GM19397 (cell line): ENCODE measurements at regions not wholly inside any gene's neighbourhood (a gene's known extent, or its start where the extent isn't known, plus 50 kb on each side); places are given as distances from the start of the nearest gene placed in this dataset.

Source experiments
- ATAC-seq: cut with Tn5 transposase; IDR thresholded peaks from one replicate; pipeline ENCODE4 v1.9.1; 2021; ENCODE audit warnings: mild to moderate bottlenecking, moderate library complexity; ENCODE audit not compliant: unreplicated experiment

DNA sequence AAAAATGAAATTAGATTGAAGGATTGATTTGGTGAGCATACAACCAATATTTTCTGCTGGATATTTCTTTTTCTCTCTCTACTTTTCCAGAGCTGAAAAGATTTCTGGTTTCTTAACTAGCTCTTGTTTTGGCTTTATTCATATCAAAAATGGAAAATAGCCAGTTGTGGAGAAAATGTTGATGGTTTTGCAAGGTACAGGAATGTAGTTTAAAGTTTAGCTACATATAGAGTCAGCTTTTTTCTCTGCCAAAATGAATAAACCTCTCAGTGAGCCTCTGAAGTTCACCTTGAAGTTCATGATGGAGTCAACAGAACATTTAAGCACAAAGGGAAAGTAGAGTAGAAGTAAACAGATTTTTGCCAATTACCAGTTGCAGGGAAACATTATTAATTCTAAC lies 720.5 kb upstream of the ALCAM start:
- ATAC-seq = no peak

DNA sequence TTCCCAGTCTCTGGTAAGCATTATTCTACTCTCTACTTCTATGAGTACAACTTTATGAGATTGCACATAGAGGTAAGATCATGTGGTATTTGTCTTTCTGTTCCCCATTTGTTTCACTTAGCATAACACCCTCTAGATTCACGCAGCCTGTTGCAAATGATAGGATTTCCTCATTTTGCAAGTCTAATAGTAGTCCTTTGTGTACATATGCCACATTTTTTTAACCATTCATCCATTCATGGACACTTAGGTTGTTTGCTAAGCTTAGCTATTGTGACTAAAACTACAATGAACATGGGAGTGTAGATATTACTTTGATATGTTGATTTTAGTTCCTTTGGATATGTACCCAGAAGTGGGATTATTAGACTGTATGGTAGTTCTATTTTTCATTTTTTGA lies 717.9 kb upstream of the ALCAM start:
- no peak for ATAC-seq

DNA sequence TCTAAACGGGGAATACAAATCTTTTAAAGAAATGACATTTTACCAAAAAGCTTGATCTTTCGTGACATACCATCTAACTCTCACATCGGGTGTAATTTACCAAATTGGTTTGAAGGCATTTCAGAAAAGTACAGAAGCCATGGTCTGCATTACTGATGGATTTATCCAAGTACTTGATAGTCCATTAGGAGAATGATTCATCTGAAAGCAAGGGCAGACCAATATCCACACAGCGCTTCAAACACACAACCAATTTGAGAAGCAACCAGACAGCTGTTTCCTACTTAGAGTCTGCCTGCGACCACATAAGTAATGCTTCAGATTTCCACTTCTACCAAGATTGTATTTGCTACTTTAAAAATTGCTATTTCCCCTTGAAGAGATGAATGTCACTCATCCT lies 697.6 kb upstream of the ALCAM start:
- no peak for ATAC-seq

DNA sequence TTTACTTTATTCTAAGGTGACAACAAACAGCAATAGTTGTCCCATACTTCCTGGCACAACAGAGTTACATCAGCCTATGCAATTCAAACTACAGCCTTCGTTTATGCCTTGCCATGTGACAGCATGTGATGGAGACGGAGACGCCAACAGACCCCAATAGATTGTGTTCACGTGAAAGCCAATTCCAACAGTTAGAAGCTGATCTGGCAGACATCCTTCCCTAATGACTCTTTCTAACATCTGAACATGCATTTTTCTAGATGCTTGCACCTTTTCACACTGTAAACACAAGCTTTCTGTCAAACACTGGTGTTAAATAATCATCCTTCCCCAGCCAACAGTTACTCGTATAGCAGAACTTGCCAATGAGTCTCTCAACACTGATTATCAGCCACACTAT lies 694.4 kb upstream of the ALCAM start:
- ATAC-seq = no peak

DNA sequence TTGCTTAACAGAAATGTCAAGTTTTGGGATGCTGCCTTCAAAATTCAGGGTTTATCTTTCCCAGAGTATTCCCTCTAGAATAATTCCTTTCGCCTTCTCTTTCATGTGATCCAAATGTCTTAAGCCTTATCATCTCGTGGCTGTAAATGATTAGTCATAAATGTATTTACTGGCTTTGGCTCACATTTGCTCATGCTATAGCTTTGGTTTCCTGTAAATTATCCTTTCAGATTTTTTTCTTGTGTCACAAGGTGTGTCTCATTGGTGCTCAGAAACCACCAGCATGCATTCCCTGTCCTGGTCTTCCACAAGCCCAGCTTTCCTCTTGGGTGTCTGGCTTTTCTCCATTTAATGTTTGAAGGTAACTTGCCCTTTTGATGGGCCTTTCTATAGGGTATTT lies 692.7 kb upstream of the ALCAM start:
- no peak for ATAC-seq

DNA sequence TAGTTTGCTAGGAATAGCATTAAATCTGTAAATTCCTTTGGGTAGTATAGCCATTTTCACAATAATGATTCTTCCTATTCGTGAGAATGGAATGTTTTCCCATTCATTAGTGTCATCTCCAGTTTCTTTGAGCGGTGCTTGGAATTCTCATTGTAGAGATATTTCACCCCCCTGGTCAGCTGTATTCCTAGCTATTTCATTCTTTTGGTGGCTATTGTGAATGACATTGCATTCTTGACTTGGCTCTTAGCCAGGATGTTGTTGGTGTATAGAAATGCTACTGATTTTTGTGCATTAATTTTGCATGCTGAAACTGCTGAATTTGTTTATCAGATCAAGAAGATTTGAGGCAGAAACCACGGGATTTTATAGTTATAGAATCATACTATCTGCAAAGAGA lies 690.5 kb upstream of the ALCAM start:
- ATAC-seq = no peak

DNA sequence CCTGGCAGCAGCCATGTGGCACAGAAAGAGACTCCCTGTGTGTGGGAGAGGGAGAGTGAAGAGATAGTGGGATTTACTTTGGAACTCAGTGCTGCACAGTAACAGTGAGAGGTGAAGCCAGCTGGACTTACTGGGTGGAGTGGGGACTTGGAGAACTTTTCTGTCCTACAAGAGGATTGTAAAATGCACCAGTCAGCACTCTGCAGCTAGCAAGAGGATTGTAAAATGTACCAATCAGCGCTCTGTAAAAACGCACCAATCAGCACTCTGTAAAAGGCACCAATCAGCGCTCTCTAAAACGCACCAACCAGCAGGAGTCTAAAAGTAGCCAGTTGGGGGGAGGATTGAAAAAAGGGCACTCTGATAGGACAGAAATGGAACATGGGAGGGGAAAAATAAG lies 688.8 kb upstream of the ALCAM start:
- ATAC-seq = no peak

DNA sequence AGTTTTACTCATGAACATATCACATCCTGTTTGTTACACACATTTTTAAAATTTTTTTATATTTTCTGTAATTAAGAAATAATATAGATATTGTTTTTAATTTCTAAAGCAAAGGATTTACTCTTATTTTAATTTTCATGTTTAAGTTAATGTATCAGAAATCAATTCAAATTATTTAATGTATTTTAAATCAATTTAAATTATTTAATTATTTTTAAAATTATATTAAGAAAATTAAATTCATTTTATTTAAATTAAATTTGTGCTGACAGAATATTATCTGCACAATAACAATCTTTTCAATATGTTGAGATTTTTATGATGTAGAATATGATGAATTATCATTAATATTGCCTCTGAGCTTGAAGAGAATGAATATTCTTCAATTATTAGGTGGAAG lies 681.2 kb upstream of the ALCAM start:
- no peak for ATAC-seq

DNA sequence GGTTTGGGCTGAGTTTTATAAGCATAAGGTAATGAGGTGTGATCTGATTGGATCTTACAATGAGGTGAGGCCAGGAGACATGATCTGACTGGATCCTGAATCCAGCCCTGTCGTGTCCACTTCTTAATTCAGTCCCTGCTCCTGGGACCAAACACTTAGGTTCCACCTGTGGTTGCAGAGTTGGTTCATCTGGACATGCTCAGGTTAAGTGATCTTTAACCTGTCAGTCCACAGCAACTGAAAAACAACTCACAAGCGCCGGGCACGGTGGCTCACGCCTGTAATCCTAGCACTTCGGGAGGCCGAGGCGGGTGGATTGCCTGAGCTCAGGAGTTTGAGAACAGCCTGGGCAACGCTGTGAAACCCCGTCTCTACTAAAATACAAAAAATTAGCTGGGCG lies 679.3 kb upstream of the ALCAM start:
- ATAC-seq = no peak

DNA sequence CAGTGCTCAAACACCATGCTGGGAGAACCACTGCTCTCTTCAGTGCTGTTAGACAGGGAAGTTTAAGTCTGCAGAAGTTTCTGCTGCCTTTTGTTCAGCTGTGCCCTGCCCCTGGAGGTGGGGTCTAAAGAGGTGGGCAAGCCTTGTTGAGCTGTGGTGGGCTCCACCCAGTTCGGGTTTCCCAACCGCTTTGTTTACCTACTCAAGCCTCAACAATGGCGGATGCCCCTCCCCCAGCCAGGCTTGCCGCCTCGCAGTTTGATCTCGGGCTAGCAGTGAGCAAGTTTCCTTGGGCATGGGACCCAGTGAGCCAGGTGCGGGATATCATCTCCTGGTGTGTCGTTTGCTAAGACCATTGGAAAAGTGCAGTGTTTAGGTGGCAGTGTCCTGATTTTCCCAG lies 670.2 kb upstream of the ALCAM start:
- no peak for ATAC-seq

DNA sequence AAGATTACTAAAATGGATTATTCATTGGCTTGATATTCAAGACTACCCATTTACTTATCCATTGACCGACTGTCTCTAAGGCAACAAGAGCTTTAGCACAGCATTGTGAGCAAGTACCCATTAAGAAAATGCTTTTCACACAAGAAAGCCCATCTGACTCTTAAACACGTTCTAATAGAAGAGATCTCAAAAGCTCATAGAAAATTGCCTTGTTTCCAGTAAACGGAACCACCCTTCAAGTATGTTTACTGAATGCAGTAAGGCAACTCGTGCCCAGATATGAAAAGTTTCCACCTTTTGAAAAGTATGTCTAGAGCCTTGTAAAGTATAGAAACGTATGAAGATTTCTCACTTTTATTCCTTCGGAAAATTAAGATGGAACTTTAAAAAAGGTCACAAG lies 655.3 kb upstream of the ALCAM start:
- ATAC-seq = no peak

DNA sequence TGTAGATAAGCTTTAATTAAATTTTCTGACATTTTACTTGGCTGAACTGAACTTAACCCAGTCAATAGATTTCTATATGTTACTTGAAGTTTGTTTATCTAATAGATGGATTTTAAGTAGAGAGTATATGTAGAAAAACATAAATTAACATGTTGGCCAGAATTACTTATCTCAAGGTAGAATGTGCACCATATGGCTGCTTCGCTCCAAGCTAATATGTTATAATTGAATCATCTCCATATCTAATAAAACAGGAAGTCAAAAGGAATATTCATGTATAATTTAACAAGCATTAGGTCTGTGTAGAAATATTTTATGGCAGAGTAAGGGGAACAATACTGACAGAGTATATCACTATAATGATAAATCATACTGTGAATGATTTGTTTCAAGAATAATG lies 650.7 kb upstream of the ALCAM start:
- no peak for ATAC-seq

DNA sequence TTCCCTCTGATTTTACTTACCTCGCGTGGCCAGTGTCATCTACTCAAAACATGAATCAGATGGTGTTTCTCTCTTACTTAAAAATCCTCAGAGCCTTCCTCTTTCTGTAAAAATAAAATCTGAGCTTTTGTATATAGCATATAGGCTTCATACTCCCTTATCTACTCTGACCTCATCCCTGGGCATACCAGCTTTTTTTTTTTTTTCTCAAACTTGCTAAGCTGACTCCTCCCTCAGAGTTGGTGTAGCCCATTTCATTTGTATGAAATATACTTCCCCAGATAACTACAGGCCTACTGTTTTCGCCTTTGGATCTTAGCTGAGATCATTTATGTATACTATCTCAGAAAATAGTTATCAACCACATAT lies 648.9 kb upstream of the ALCAM start:
- ATAC-seq = no peak

DNA sequence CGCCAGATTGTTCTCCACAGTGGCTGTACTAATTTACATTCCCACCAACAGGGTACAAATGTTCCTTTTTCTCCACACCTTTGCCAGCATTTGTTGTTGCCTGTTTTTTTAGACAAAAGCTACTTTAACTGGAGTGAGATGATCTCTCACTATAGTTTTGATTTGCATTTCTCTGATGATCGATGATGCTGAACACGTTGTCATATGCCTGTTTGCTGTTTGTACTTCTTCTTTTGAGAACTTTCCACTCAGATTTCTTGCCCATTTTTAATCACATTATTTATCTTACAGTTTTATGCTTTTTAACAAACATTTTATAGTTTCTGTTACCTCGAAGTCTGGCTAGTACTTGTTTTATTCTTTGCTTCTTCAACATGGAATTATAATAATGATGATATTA lies 643.7 kb upstream of the ALCAM start:
- ATAC-seq = no peak

DNA sequence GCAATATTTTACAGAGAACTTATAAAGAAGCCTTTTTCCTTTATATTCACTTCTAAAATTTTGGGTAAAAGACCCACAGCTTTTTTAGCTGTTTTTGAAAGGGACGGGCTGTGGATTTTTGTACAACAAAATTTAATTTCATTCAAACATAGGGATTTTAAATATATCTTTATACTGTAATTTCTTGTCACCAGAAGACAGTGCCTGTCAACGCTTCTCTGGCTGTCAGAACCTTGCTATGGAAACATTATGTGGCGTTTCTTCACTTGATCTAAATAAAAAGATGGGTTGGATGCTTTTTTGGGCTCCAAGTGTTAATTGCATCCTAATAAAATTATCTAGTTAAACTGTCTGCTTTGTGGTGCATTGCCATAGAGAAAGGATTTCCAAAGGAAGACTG lies 635.6 kb upstream of the ALCAM start:
- ATAC-seq = no peak

DNA sequence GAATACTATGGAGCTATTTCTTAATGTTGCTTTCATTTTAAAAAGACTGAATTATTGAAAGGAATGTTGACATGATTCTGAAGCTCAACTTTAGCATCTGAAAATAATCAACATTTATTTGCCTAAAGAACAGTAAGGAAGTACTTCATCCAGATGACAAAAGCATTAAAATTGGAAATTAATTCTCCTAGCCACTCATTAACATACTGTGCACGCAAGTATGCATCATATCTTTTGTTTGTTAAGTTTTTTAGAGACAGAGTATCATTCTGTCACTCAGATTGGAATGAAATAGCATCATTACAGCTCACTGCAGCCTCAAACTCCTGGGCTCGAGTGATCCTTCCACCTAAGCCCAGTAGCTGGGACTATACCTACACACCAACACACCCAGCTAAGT lies 632.1 kb upstream of the ALCAM start:
- ATAC-seq = no peak

DNA sequence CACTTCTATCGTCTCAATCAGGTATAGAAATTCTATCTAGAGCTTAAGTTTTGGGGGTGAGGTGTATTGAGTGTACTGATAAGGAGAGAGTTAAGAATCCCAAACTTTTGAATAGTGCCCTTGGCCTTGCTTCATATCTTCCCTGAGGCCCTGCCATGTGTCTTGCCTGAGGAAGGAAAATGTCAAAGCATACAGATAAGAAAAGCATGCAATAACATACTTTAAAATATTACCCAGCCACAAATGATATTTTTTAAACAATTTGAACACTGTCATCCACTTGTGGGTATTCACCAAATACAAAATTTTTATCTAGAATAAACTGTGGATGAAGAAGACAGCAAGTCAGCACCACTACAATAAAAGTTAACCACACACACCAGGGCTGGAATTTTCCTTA lies 631.0 kb upstream of the ALCAM start:
- no peak for ATAC-seq

DNA sequence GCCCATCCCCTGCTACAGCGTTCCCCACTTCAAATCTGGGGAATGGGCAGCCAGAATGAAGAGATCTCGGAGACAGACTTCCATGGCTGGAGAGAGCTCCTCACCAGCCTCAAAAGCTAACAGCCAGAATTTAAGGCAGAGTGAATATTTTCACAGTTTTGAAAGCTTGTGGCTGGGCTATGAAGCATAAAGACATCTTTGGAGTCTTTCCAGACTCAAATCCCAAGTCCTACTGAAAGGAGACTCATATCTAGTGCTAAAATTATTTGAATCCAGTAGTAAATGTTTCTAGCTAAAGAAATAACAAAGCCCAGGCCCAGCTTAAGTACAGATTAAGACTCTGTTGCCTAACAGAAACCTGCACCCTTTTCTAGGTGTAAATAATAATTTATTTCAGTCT lies 628.4 kb upstream of the ALCAM start:
- no peak for ATAC-seq

DNA sequence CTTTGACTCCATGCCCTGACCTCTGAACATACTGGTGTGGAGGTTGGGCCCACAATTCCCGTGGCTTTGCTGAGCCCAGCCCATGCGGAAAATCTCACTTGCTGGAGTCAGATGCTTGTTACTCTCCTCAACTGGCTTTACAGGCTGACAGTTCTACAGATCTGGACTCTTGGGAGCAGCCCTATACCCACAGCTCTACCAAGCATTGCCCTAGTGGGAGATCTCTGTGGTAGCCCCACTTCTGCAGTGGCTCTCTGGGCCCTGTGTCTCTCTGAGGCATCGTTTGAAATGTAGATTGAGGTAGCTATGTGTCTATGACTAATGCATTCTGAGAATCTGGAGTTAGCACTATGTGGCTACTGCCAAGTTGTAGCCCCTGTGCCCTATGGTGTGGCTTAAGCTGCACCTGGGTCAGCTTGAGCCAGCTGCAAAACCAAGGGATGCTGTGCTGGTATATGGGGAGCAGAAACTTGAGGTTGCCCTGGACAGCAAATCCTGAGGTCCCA lies 625.8 kb upstream of the ALCAM start:
- no peak for ATAC-seq

DNA sequence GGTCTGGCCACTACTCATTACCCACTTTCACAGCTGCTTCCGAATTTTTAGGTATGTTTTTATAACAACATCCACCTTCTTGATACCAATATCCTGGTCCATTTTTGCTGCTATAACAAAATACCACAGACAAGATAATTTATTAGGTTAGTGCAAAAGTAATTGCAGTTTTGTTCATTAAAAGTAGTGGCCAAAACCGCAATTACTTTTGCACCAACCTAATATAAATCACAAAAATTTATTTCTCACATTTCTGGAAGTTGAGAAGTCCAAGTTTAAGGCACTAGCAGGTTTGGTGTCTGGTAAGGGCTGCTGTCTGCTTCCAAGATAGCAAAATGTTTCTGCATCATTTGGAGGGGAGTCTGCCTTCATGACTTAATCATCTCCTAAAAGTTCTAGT lies 624.7 kb upstream of the ALCAM start:
- no peak for ATAC-seq

DNA sequence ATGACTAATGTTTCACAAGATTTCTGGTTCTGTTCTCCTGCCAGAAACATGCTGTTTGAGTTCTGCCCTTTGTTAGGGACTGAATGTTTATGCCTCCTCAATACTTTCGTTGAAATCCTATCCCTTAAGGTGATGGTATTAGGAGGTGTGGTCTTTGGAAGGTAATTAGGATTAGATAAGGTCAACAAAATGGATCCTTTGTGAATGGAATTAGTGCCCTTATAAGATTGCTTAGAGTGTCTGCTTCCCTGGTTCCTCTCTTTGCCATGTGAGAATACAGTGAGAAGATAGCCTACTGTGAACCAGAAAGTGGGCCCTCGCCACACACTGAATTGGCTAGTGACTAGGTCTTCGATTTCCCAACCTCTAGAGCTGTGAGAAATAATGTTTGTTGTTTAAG lies 621.4 kb upstream of the ALCAM start:
- no peak for ATAC-seq

DNA sequence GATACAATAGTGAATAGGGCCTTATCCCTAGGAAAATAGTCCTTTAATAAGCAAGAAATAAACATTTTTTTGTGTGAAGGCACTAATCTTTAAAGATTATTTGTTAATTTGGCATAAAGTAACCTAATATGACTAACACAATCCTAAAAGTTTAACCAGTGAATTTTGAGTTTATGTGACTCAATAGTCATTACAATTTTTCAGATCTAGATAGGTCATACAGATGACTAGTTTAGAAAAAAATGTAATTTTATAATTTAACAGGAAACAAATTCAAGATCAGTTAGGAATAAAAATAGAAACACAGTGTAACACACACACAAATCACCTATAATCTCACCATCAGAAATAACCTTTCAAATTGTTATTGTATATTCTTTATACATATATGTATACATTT lies 620.7 kb upstream of the ALCAM start:
- no peak for ATAC-seq

DNA sequence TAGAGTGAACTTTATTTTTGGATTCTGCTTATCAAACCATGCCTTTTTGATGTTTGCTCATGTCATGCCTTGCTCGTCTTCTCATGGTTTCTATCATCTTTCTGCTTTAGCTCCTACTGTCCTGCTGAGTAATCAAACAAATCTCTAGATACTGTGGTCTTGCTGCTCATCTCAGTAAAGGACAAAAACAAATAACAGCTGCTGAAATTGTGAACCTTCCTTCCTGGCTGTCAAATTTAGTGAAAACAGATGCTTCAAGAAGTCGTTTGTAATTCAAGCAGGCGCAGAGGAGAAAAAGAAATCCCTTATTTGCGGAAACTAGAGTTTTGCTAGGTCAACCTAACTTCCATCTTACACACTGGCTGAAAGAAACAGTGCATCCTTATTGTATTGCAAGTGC lies 616.1 kb upstream of the ALCAM start:
- ATAC-seq = no peak

DNA sequence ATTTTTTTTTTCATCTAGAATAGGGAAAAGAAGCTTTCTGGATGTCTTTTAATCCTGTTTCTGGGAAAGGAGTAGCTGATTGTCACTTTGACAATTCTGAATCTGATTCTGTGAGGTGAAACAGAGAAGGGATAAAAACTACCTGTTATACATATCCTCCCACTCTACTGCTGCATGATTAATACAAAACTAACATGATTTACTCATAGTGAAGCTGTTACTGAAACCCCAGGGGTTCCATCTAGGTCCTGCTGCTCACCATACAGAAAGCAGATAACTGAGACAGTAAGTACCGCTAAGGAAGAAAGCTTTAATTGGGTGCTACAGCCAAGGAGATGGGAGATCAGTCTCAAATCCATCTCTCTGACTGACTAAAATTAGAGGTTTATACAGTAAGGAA lies 610.9 kb upstream of the ALCAM start:
- ATAC-seq = no peak
